GM23338 (cell line): ENCODE measurements at regions not wholly inside any gene's neighbourhood (a gene's known extent, or its start where the extent isn't known, plus 50 kb on each side); places are given as distances from the start of the nearest gene placed in this dataset.

Experiments used
- ATAC-seq: fragments of 200-7000 bp; cut with Tn5 transposase; 3 replicates; pipeline ENCODE4 v1.9.1; 2020
- DNase-seq: peaks from one replicate; pipeline ENCODE4 v3.0.0-alpha.2; 2015; ENCODE audit warnings: low spot score
- H2AFZ ChIP-seq: fragments of 200-600 bp; sonication (generic); 2 replicates; pipeline ENCODE4 v1.8.0; 2016; ENCODE audit warnings: antibody characterized with exemption, mild to moderate bottlenecking, moderate library complexity
- H3F3A ChIP-seq: fragments of 200-600 bp; sonication (generic); replicated peaks from 2 replicates; pipeline ENCODE4 v1.8.0; 2017; ENCODE audit warnings: antibody characterized with exemption, mixed run types, low read depth
- H3K27ac ChIP-seq: fragments of 200-600 bp; sonication (generic); 2 replicates; pipeline ENCODE4 v1.6.1; 2016; ENCODE audit warnings: low read depth
- H3K27me3 ChIP-seq: fragments of 200-600 bp; sonication (generic); 2 replicates; pipeline ENCODE4 v1.8.0; 2016; ENCODE audit warnings: mild to moderate bottlenecking, mixed run types, moderate library complexity; ENCODE audit not compliant: insufficient read depth
- H3K36me3 ChIP-seq: fragments of 200-600 bp; sonication (generic); 2 replicates; pipeline ENCODE4 v1.8.0; 2016; ENCODE audit warnings: mild to moderate bottlenecking; ENCODE audit not compliant: insufficient read depth
- H3K4me1 ChIP-seq: fragments of 200-600 bp; sonication (generic); 2 replicates; pipeline ENCODE4 v1.8.0; 2016; ENCODE audit warnings: mild to moderate bottlenecking, moderate library complexity; ENCODE audit not compliant: insufficient read depth
- H3K4me2 ChIP-seq: fragments of 200-600 bp; sonication (generic); 2 replicates; pipeline ENCODE4 v1.7.1; 2017; ENCODE audit warnings: mixed run types
- H3K4me3 ChIP-seq: fragments of 200-600 bp; sonication (generic); 2 replicates; pipeline ENCODE4 v1.6.1; 2016; ENCODE audit warnings: mixed run types
- H3K79me2 ChIP-seq: fragments of 200-600 bp; sonication (generic); replicated peaks from 2 replicates; pipeline ENCODE4 v1.8.0; 2017; ENCODE audit warnings: mild to moderate bottlenecking; ENCODE audit not compliant: insufficient read depth
- H3K9me2 ChIP-seq: fragments of 200-600 bp; sonication (generic); 2 replicates; pipeline ENCODE4 v1.8.0; 2017; ENCODE audit not compliant: insufficient read depth
- H4K20me1 ChIP-seq: fragments of 200-600 bp; sonication (generic); replicated peaks from 2 replicates; pipeline ENCODE4 v1.8.0; 2017; ENCODE audit warnings: mild to moderate bottlenecking; ENCODE audit not compliant: insufficient read depth
- H3K27ac Mint-ChIP-seq: 2 replicates; pipeline ENCODE4 v1.8.0; 2020; ENCODE audit warnings: inconsistent platforms, mild to moderate bottlenecking, moderate library complexity, mixed read lengths
- H3K27me3 Mint-ChIP-seq: 3 replicates; pipeline ENCODE4 v1.8.0; 2022; ENCODE audit warnings: low read depth, mild to moderate bottlenecking, moderate library complexity, mixed read lengths, inconsistent platforms; ENCODE audit not compliant: insufficient read depth, poor library complexity
- H3K36me3 Mint-ChIP-seq: 3 replicates; pipeline ENCODE4 v1.8.0; 2021; ENCODE audit warnings: low read depth, mild to moderate bottlenecking, inconsistent platforms, moderate library complexity, mixed read lengths
- H3K4me1 Mint-ChIP-seq: 3 replicates; pipeline ENCODE4 v1.8.0; 2020; ENCODE audit warnings: mild to moderate bottlenecking, inconsistent platforms, mixed read lengths
- H3K4me3 Mint-ChIP-seq: 3 replicates; pipeline ENCODE4 v1.8.0; 2021; ENCODE audit warnings: moderate library complexity, mild to moderate bottlenecking, inconsistent platforms, mixed read lengths
- H3K9me3 Mint-ChIP-seq: 3 replicates; pipeline ENCODE4 v1.8.0; 2020; ENCODE audit warnings: moderate library complexity, mild to moderate bottlenecking, inconsistent platforms, mixed read lengths
- CREB1 ChIP-seq: fragments of 250-450 bp; sonication (Bioruptor Pico); IDR thresholded peaks from 2 replicates; pipeline ENCODE4 v1.5.0; 2020; ENCODE audit warnings: low read depth, mild to moderate bottlenecking, moderate library complexity
- CTCF ChIP-seq, 2 experiments: fragments of 200-600 bp in 1 of 2; sonication (generic) in 1 of 2; conservative IDR thresholded peaks; 2 replicates each; pipeline versions ENCODE4 v1.5.1 to v1.6.1; 2016 to 2017; ENCODE audit warnings: antibody characterized with exemption in 2 of 2, low read depth in 2 of 2, mild to moderate bottlenecking in 2 of 2, moderate library complexity in 1 of 2
- JUNB ChIP-seq: IDR thresholded peaks from one replicate; pipeline ENCODE4 v1.6.1; 2016; ENCODE audit warnings: antibody characterized with exemption; ENCODE audit not compliant: unreplicated experiment
- NANOG ChIP-seq: IDR thresholded peaks from 2 replicates; pipeline ENCODE4 v1.6.1; 2016; ENCODE audit warnings: antibody characterized with exemption, borderline replicate concordance
- POLR2AphosphoS5 ChIP-seq: IDR thresholded peaks from 2 replicates; pipeline ENCODE4 v1.6.1; 2016; ENCODE audit warnings: antibody characterized with exemption, low read depth
- REST ChIP-seq: IDR thresholded peaks from one replicate; pipeline ENCODE4 v1.6.1; 2018; ENCODE audit warnings: antibody characterized with exemption; ENCODE audit not compliant: unreplicated experiment
- STAT1 ChIP-seq: IDR thresholded peaks from one replicate; pipeline ENCODE4 v1.6.1; 2016; ENCODE audit warnings: antibody characterized with exemption; ENCODE audit not compliant: unreplicated experiment
- ZNF114 ChIP-seq: fragments of 250-450 bp; sonication (Bioruptor Pico); IDR thresholded peaks from 2 replicates; pipeline ENCODE4 v1.5.0; 2020; ENCODE audit warnings: mild to moderate bottlenecking, moderate library complexity
- ZNF331 ChIP-seq: fragments of 250-450 bp; sonication (Bioruptor Pico); IDR thresholded peaks from 2 replicates; pipeline ENCODE4 v1.5.0; 2020; ENCODE audit warnings: low read depth, mild to moderate bottlenecking, moderate library complexity

- no peak for ATAC-seq
- H3K4me2 ChIP-seq, result no peak overlapping the region
- DNase-seq, result no peak
- Mint-ChIP-seq H3K36me3 (no peaks in the 10 kb centered on the region), H3K9me3 (no peaks in the 10 kb centered on the region), H3K27ac (no peak overlapping the region), H3K27me3 (peaks cover 3% of the 10 kb centered on the region), H3K4me1 (no peaks in the 10 kb centered on the region), H3K4me3 (no peak overlapping the region)
- H3K4me3 ChIP-seq, result no peak overlapping the region
- no peak for TF ChIP-seq ZNF114 (CRISPR knock-in tag)
- no peak for TF ChIP-seq NANOG
- TF ChIP-seq CREB1 (CRISPR knock-in tag), result no peak
- no peak for TF ChIP-seq POLR2AphosphoS5
- TF ChIP-seq ZNF331 (CRISPR knock-in tag), result no peak
- no peak for TF ChIP-seq REST
- TF ChIP-seq STAT1, result no peak
- no peaks in the 10 kb centered on the region for H4K20me1 ChIP-seq
- H3K4me1 ChIP-seq, result no peaks in the 10 kb centered on the region
- H3K36me3 ChIP-seq, result no peaks in the 10 kb centered on the region
- no peak overlapping the region for H2AFZ ChIP-seq
- no peaks in the 10 kb centered on the region for H3K79me2 ChIP-seq
- H3K27ac ChIP-seq, result no peak overlapping the region
- H3K27me3 ChIP-seq, result no peaks in the 10 kb centered on the region
- no peaks in the 10 kb centered on the region; the same call in 1 of the 2 replicates for H3K9me2 ChIP-seq
- no peaks in the 10 kb centered on the region for H3F3A ChIP-seq
Observed at GRCh38 chr16:80355335-80355734, 185.5 kb upstream of the DYNLRB2 start.

- DNase-seq (no peak), ATAC-seq (no peak)
- H3K27ac Mint-ChIP-seq, result no peak overlapping the region
- Histone ChIP-seq H3K4me2 (no peak overlapping the region), H3K4me1 (no peaks in the 10 kb centered on the region), H3K27me3 (no peaks in the 10 kb centered on the region), H3K36me3 (no peaks in the 10 kb centered on the region), H2AFZ (no peak overlapping the region), H3K79me2 (no peaks in the 10 kb centered on the region), H3F3A (no peaks in the 10 kb centered on the region), H3K27ac (no peak overlapping the region), H3K4me3 (no peak overlapping the region), H4K20me1 (no peaks in the 10 kb centered on the region), H3K9me2 (no peaks in the 10 kb centered on the region; the same call in 1 of the 2 replicates)
- H3K36me3 Mint-ChIP-seq, result no peaks in the 10 kb centered on the region
- H3K4me1 Mint-ChIP-seq, result peaks cover 4% of the 10 kb centered on the region; the same call in 2 of the 3 replicates
- no peaks in the 10 kb centered on the region for H3K27me3 Mint-ChIP-seq
- no peak overlapping the region for H3K4me3 Mint-ChIP-seq
- H3K9me3 Mint-ChIP-seq, result no peaks in the 10 kb centered on the region
- TF ChIP-seq JUNB, result no peak
Observed at GRCh38 chr16:80350061-80350460, 190.7 kb upstream of the DYNLRB2 start.

- H3K4me2 ChIP-seq, result no peak overlapping the region
- DNase-seq (no peak), ATAC-seq (no peak)
- H3K4me1 Mint-ChIP-seq, result peaks cover 4% of the 10 kb centered on the region; the same call in 2 of the 3 replicates
- H3K9me2 ChIP-seq, result no peaks in the 10 kb centered on the region; the same call in none of the 2 replicates
- no peak overlapping the region for H3K27ac Mint-ChIP-seq
- TF ChIP-seq CTCF (conservative IDR thresholded peaks at IDR 0.05; ENCODE audit: low read depth in 2 of 2) (no peak), NANOG (no peak)
- no peaks in the 10 kb centered on the region for H3K27me3 ChIP-seq
- no peak overlapping the region for H3K4me3 ChIP-seq
- no peaks in the 10 kb centered on the region for H3F3A ChIP-seq
- no peaks in the 10 kb centered on the region for H3K4me1 ChIP-seq
- no peaks in the 10 kb centered on the region for H3K79me2 ChIP-seq
- H3K36me3 ChIP-seq, result no peaks in the 10 kb centered on the region
- H3K36me3 Mint-ChIP-seq, result no peaks in the 10 kb centered on the region
- peaks cover 4% of the 10 kb centered on the region for H3K27me3 Mint-ChIP-seq
- no peak overlapping the region for H3K4me3 Mint-ChIP-seq
- H3K27ac ChIP-seq, result no peak overlapping the region
- H4K20me1 ChIP-seq, result no peaks in the 10 kb centered on the region
- no peaks in the 10 kb centered on the region for H3K9me3 Mint-ChIP-seq
- no peak overlapping the region for H2AFZ ChIP-seq
Observed at GRCh38 chr16:80347900-80348299, 192.9 kb upstream of the DYNLRB2 start.
